Right atrium auricular region (tissue), 2 donors: ENCODE measurements at regions not wholly inside any gene's neighbourhood (a gene's known extent, or its start where the extent isn't known, plus 50 kb on each side); places are given as distances from the start of the nearest gene placed in this dataset.
A peak's percentile ranks its signal among the peaks of the same experiment; 100 is the strongest.

Source experiments
- DNase-seq: peaks from one replicate; pipeline ENCODE4 v3.0.0-alpha.2; 2019; ENCODE audit warnings: low spot score
- H3K27ac ChIP-seq, 2 donors: fragments of 200-600 bp; sonication (generic); 1 replicate in 1 of 2; 2 replicates in 1 of 2; pipeline ENCODE4 v1.5.1; 2016 to 2019
- H3K27me3 ChIP-seq, 2 donors: fragments of 200-600 bp; sonication (generic); one replicate each; pipeline versions ENCODE4 v1.5.1 to v1.6.0; 2017 to 2019
- H3K36me3 ChIP-seq: fragments of 200-600 bp; sonication (generic); one replicate; pipeline ENCODE4 v1.5.1; 2016
- H3K4me1 ChIP-seq, 2 donors: fragments of 200-600 bp; sonication (generic); one replicate each; pipeline versions ENCODE4 v1.5.1 to v1.6.0; 2017 to 2019
- H3K4me3 ChIP-seq, 2 donors: fragments of 200-600 bp; sonication (generic); 1 replicate in 1 of 2; 2 replicates in 1 of 2; pipeline ENCODE4 v1.5.1; 2017 to 2019; ENCODE audit warnings: mild to moderate bottlenecking in 1 of 2, moderate library complexity in 1 of 2
- H3K9me3 ChIP-seq, 2 donors: fragments of 200-600 bp; sonication (generic); one replicate each; pipeline ENCODE4 v1.5.1; 2019
- TF ChIP-seq, protein P1 (sequence below), 2 donors: fragments of 200-600 bp; sonication (generic); IDR thresholded peaks; one replicate each; pipeline ENCODE4 v1.5.1; 2019; ENCODE audit warnings: antibody characterized with exemption in 2 of 2

- no peak for DNase-seq
- H3K27ac ChIP-seq, result no peak overlapping the region
- no peaks in the 10 kb centered on the region for H3K9me3 ChIP-seq
- no peaks in the 10 kb centered on the region for H3K4me1 ChIP-seq
- no peak overlapping the region for H3K4me3 ChIP-seq
- no peaks in the 10 kb centered on the region for H3K27me3 ChIP-seq
- TF ChIP-seq, protein P1, sequence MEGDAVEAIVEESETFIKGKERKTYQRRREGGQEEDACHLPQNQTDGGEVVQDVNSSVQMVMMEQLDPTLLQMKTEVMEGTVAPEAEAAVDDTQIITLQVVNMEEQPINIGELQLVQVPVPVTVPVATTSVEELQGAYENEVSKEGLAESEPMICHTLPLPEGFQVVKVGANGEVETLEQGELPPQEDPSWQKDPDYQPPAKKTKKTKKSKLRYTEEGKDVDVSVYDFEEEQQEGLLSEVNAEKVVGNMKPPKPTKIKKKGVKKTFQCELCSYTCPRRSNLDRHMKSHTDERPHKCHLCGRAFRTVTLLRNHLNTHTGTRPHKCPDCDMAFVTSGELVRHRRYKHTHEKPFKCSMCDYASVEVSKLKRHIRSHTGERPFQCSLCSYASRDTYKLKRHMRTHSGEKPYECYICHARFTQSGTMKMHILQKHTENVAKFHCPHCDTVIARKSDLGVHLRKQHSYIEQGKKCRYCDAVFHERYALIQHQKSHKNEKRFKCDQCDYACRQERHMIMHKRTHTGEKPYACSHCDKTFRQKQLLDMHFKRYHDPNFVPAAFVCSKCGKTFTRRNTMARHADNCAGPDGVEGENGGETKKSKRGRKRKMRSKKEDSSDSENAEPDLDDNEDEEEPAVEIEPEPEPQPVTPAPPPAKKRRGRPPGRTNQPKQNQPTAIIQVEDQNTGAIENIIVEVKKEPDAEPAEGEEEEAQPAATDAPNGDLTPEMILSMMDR (IDR thresholded peaks at IDR 0.05), result no peak
- H3K36me3 ChIP-seq, result no peaks in the 10 kb centered on the region
Measured at GRCh38 chr16:65843941-65844340, 522.5 kb upstream of the CDH5 start.

DNA sequence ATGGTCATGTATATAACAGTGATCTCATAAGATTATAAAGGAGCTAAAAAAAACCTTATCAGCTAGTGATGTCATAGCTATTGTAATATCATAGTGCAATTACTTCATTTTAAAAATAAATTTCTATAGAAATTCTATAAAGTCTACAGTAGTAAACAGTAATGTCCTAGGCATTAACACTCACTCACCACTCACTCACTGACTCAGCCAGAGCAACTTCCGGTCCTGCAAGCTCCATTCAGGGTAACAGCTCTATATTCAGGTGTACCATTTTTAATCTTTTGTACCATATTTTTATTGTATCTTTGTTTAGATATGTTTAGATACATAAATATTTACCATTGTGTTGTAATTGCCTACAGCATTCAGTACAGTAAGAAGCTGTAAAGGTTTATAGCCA lies 524.4 kb upstream of the CDH5 start:
- no peaks in the 10 kb centered on the region for H3K36me3 ChIP-seq

DNA sequence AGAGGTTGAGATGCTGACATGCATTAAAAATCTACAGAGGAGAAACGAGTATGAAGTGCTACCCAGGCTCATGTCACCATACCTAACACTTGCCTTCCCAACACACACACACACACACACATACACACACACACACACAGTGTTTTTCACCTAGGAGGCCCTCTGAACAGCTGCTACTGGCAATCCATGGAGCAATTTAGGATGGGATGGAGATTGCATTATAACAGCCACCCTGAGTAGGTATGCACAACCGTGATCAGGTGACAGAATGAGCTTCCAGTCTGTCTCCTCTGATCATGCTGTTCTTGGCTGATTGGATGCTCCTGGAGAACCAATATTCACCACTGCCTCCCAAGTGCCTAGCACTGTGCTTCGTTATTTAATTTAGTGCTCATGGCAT lies 528.5 kb upstream of the CDH5 start:
- H3K27ac ChIP-seq, result no peak overlapping the region
- H3K4me1 ChIP-seq, result no peaks in the 10 kb centered on the region
- H3K4me3 ChIP-seq, result no peak overlapping the region
- H3K27me3 ChIP-seq, result no peaks in the 10 kb centered on the region
- no peak for DNase-seq
- TF ChIP-seq, protein P1 (IDR thresholded peaks at IDR 0.05), result no peak
- H3K36me3 ChIP-seq, result no peaks in the 10 kb centered on the region
- no peaks in the 10 kb centered on the region for H3K9me3 ChIP-seq

More for the DNA sequence above, 524.4 kb upstream of the CDH5 start:
- Histone ChIP-seq H3K4me1 (no peaks in the 10 kb centered on the region), H3K27me3 (no peaks in the 10 kb centered on the region), H3K9me3 (no peaks in the 10 kb centered on the region), H3K27ac (no peak overlapping the region), H3K4me3 (no peak overlapping the region)
- TF ChIP-seq, protein P1 (IDR thresholded peaks at IDR 0.05), result no peak
- no peak for DNase-seq

GRCh38 chr16:65837464-65837863 lies 529.0 kb upstream of the CDH5 start:
- no peak for DNase-seq
- Histone ChIP-seq H3K9me3 (no peaks in the 10 kb centered on the region), H3K4me3 (no peak overlapping the region), H3K27me3 (no peaks in the 10 kb centered on the region), H3K27ac (no peak overlapping the region), H3K36me3 (no peaks in the 10 kb centered on the region), H3K4me1 (no peaks in the 10 kb centered on the region)
- TF ChIP-seq, protein P1 (IDR thresholded peaks at IDR 0.05), result no peak

DNA sequence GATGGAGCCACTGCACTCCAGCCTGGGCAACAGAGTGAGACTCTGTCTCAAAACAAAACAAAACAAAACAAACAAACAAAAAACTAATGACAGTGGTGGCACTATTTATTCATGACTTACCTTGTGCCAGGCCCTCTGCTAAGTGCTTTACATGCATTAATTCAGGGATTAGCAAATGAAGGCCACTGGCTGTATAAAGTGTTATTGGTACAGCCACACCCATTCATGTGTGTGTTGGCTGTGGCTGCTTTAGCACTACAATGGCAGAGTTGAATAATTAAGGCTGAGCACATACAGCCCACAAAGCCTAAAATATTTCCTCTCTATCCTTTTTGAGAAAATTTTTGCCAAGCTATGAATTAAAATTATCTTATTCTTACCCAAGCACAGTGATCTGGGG lies 531.8 kb upstream of the CDH5 start:
- no peaks in the 10 kb centered on the region for H3K4me1 ChIP-seq
- no peak overlapping the region for H3K4me3 ChIP-seq
- no peaks in the 10 kb centered on the region for H3K27me3 ChIP-seq
- no peaks in the 10 kb centered on the region for H3K9me3 ChIP-seq
- no peaks in the 10 kb centered on the region for H3K36me3 ChIP-seq
- DNase-seq, result no peak
- TF ChIP-seq, protein P1 (IDR thresholded peaks at IDR 0.05), result no peak
- no peak overlapping the region for H3K27ac ChIP-seq

DNA sequence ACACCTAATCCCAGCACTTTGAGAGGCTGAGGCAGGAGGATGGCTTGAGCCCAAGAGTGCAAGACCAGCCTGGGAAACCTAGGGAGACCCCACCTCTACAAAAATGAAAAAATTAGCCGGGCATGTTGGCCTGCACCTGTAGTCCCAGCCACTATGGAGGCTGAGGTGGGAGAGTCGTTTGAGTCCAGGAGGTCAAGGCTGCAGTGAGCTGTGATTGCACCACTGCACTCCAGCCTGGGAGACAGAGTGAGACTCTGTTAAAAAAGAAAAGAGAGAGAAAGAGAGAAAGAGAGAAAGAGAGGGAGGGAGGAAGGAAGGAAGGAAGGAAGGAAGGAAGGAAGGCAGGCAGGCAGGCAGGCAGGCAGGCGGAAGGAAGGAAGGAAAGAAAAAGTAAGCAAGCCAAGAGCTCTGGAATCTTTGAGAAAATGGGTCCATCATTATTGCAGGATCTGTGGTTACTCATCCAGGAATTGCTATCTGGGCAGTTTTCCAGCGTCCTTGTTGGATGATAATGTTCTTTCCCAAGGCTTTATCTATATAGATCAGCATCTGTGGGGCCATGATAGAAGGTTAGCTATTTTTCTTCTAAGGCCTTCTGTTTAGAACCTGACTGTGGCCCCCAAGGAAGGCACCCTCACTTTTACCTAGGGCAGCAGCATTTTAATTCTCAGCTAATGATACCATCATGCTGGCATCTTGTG lies 533.2 kb upstream of the CDH5 start:
- H3K4me1 ChIP-seq, result no peaks in the 10 kb centered on the region
- H3K27me3 ChIP-seq, result no peaks in the 10 kb centered on the region
- TF ChIP-seq, protein P1 (IDR thresholded peaks at IDR 0.05), result no peak
- H3K36me3 ChIP-seq, result no peaks in the 10 kb centered on the region
- no peaks in the 10 kb centered on the region for H3K9me3 ChIP-seq
- H3K27ac ChIP-seq, result no peak overlapping the region
- peak; percentile 16 for DNase-seq
- H3K4me3 ChIP-seq, result no peak overlapping the region
